ENCODE measurements at regions not wholly inside any gene's neighbourhood (a gene's known extent, or its start where the extent isn't known, plus 50 kb on each side); places are given as distances from the start of the nearest gene placed in this dataset.

GRCh38 chr4:125780747-125781146 lies 466.0 kb downstream of the FAT4 start:
- ATAC-seq (no peak), DNase-seq (no peak)
- intact Hi-C loops (cut with DNase I; ENCODE audit: low total_unique reads) (no loop called here), in situ Hi-C loops (cut with MboI; ENCODE audit: low sequenced_read_pairs in 4 of 4) (no loop called here)
- no peaks in the 10 kb centered on the region for H3K27me3 ChIP-seq
- no peak for TF ChIP-seq POLR2A (IDR thresholded peaks at IDR 0.05)
- TF ChIP-seq, protein P1, sequence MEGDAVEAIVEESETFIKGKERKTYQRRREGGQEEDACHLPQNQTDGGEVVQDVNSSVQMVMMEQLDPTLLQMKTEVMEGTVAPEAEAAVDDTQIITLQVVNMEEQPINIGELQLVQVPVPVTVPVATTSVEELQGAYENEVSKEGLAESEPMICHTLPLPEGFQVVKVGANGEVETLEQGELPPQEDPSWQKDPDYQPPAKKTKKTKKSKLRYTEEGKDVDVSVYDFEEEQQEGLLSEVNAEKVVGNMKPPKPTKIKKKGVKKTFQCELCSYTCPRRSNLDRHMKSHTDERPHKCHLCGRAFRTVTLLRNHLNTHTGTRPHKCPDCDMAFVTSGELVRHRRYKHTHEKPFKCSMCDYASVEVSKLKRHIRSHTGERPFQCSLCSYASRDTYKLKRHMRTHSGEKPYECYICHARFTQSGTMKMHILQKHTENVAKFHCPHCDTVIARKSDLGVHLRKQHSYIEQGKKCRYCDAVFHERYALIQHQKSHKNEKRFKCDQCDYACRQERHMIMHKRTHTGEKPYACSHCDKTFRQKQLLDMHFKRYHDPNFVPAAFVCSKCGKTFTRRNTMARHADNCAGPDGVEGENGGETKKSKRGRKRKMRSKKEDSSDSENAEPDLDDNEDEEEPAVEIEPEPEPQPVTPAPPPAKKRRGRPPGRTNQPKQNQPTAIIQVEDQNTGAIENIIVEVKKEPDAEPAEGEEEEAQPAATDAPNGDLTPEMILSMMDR (IDR thresholded peaks at IDR 0.05 in 4 of 5, conservative IDR thresholded peaks at IDR 0.05 in 1 of 5): no peak
- no peak overlapping the region for H3K4me3 ChIP-seq
- no peaks in the 10 kb centered on the region for H3K4me1 ChIP-seq
- no peaks in the 10 kb centered on the region for H3K36me3 ChIP-seq
- H3K9me3 ChIP-seq: no peaks in the 10 kb centered on the region
- H3K27ac ChIP-seq: no peak overlapping the region

DNA sequence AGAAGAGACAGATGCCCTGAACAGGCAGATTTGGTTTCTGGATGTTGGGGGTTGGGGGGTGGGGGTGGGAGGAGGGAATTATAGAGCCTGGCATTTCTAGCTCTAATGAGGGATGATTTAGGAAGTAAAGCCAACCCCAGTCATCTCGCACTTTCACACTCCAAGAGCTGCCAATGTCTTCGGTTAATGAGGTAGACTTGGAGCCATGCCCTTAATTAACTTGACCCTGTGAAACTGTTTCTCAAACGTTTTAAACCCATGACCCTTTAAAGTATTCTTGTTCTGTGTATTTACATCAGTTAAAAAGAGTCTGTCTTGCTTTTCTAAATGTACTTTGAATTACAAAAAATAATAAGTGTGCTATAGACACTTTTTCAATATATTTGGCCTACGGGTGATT lies 466.9 kb downstream of the FAT4 start:
- in situ Hi-C loops (cut with MboI; ENCODE audit: low sequenced_read_pairs in 4 of 4): no loop called here
- no peak for TF ChIP-seq POLR2A (IDR thresholded peaks at IDR 0.05)
- TF ChIP-seq, protein P1 (IDR thresholded peaks at IDR 0.05 in 4 of 5, conservative IDR thresholded peaks at IDR 0.05 in 1 of 5): no peak
- Histone ChIP-seq H3K27ac (no peak overlapping the region), H3K4me3 (no peak overlapping the region), H3K36me3 (no peaks in the 10 kb centered on the region), H3K9me3 (no peaks in the 10 kb centered on the region), H3K4me1 (no peaks in the 10 kb centered on the region), H3K27me3 (no peaks in the 10 kb centered on the region)
- intact Hi-C loops (cut with DNase I; ENCODE audit: low total_unique reads): no loop called here
- ATAC-seq (no peak), DNase-seq (no peak)

DNA sequence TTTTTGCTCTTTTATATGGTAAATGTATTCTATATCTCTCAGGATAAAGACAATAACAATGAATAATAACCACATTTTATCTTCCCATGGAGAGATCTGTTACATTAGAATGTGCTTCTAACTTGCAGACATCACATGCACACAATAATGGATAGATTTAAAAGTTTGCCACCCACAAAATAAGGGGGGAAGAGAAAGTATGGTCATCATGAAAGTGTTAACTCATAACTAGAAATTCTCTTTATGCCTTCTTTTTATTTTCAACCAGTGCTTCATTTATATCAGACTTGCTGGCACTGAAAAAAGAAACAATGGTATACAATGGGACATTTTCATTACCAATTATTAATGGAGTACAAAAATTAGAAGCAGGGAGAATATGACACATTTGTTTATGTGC lies 470.0 kb downstream of the FAT4 start:
- Histone ChIP-seq H3K4me1 (no peaks in the 10 kb centered on the region), H3K27me3 (no peaks in the 10 kb centered on the region), H3K36me3 (no peaks in the 10 kb centered on the region), H3K9me3 (no peaks in the 10 kb centered on the region), H3K4me3 (no peak overlapping the region), H3K27ac (no peak overlapping the region)
- no peak for ATAC-seq
- no peak for DNase-seq
- no peak for TF ChIP-seq POLR2A (IDR thresholded peaks at IDR 0.05)
- TF ChIP-seq, protein P1 (IDR thresholded peaks at IDR 0.05 in 4 of 5, conservative IDR thresholded peaks at IDR 0.05 in 1 of 5): no peak
- intact Hi-C loops (cut with DNase I; ENCODE audit: low total_unique reads): no loop called here
- in situ Hi-C loops (cut with MboI; ENCODE audit: low sequenced_read_pairs in 4 of 4): no loop called here

GRCh38 chr4:125787707-125788106 lies 473.0 kb downstream of the FAT4 start:
- no peaks in the 10 kb centered on the region for H3K4me1 ChIP-seq
- H3K36me3 ChIP-seq: no peaks in the 10 kb centered on the region
- no peaks in the 10 kb centered on the region for H3K27me3 ChIP-seq
- no peak overlapping the region for H3K27ac ChIP-seq
- no peak overlapping the region for H3K4me3 ChIP-seq
- in situ Hi-C loops (cut with MboI; ENCODE audit: low sequenced_read_pairs in 4 of 4) (no loop called here), intact Hi-C loops (cut with DNase I; ENCODE audit: low total_unique reads) (no loop called here)
- ATAC-seq (no peak), DNase-seq (no peak)
- no peaks in the 10 kb centered on the region for H3K9me3 ChIP-seq
- TF ChIP-seq, protein P1 (IDR thresholded peaks at IDR 0.05 in 4 of 5, conservative IDR thresholded peaks at IDR 0.05 in 1 of 5): no peak

DNA sequence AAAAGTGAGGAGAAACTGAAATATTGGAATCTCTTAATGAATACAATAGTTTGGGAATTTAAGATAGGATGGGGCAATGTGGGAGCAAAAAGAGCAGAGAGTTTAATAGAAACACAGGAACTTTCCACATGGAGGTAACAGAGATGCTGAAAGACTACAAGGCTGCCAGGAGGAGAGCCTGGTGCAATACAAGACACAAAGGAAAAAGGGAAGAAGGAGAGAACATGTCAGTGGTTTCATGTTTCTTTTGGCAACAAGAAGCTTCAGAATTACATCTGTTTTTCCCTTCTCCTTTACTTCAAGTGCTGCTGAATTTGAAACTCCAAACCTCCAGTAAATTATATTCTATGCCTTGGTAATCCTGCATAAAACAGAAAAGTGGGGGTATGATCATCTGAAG lies 474.3 kb downstream of the FAT4 start:
- in situ Hi-C loops (cut with MboI; ENCODE audit: low sequenced_read_pairs in 4 of 4): no loop called here
- no peak for DNase-seq

More for the DNA sequence above, 474.3 kb downstream of the FAT4 start:
- intact Hi-C loops (cut with DNase I; ENCODE audit: low total_unique reads): no loop called here
- Histone ChIP-seq H3K27me3 (no peaks in the 10 kb centered on the region), H3K4me1 (no peaks in the 10 kb centered on the region), H3K4me3 (no peak overlapping the region), H3K9me3 (no peaks in the 10 kb centered on the region), H3K36me3 (no peaks in the 10 kb centered on the region), H3K27ac (no peak overlapping the region)
- ATAC-seq: no peak
- no peak for TF ChIP-seq POLR2A (IDR thresholded peaks at IDR 0.05)
- TF ChIP-seq, protein P1 (IDR thresholded peaks at IDR 0.05 in 4 of 5, conservative IDR thresholded peaks at IDR 0.05 in 1 of 5): no peak
